GM12891 (cell line): ENCODE measurements at regions not wholly inside any gene's neighbourhood (a gene's known extent, or its start where the extent isn't known, plus 50 kb on each side); places are given as distances from the start of the nearest gene placed in this dataset.

Experiments used
- POLR2A ChIP-seq: IDR thresholded peaks from 2 replicates; pipeline ENCODE4 v1.6.1; 2011; ENCODE audit warnings: low read depth, low read length, control low read depth
- POLR2AphosphoS5 ChIP-seq: IDR thresholded peaks from 2 replicates; pipeline ENCODE4 v1.6.1; 2011; ENCODE audit warnings: low read depth, low read length, control low read depth

GRCh38 chr22:27259433-27259832 is 542.1 kb downstream of the MN1 start:
- TF ChIP-seq POLR2AphosphoS5 (no peak), POLR2A (no peak)
